Upper lobe of right lung (tissue), 1 donor: ENCODE measurements at regions not wholly inside any gene's neighbourhood (a gene's known extent, or its start where the extent isn't known, plus 50 kb on each side); places are given as distances from the start of the nearest gene placed in this dataset.
"Not testable (repeated sequence)": the region's sequence is repeated elsewhere in the genome, so short reads cannot be mapped to it uniquely, and the experiment has no call there.

Source experiments
- ATAC-seq: fragments of 200-7000 bp; cut with Tn5 transposase; one replicate; pipeline ENCODE4 v1.9.1; 2020; ENCODE audit warnings: mild to moderate bottlenecking, moderate library complexity
- DNase-seq: peaks from one replicate; pipeline ENCODE4 v3.0.0-alpha.2; 2020
- H3K27ac ChIP-seq: fragments of 200-600 bp; one replicate; pipeline ENCODE4 v1.8.0; 2022
- H3K27me3 ChIP-seq: fragments of 200-600 bp; one replicate; pipeline ENCODE4 v1.8.0; 2022; ENCODE audit warnings: mild to moderate bottlenecking
- H3K36me3 ChIP-seq: fragments of 200-600 bp; one replicate; pipeline ENCODE4 v1.8.0; 2022
- H3K4me1 ChIP-seq: fragments of 200-600 bp; one replicate; pipeline ENCODE4 v1.8.0; 2022
- H3K4me3 ChIP-seq: fragments of 200-600 bp; one replicate; pipeline ENCODE4 v1.8.0; 2022; ENCODE audit warnings: mild to moderate bottlenecking
- H3K9me3 ChIP-seq: fragments of 200-600 bp; one replicate; pipeline ENCODE4 v1.8.0; 2022
- intact Hi-C: fragments of 100-400 bp; cut with DNase I; formaldehyde crosslinking; loops from one replicate; pipeline ENCODE4 v1.11.0; 2022
- TF ChIP-seq, protein P1 (sequence below): fragments of 200-600 bp; IDR thresholded peaks from one replicate; pipeline ENCODE4 v1.8.0; 2022; ENCODE audit warnings: antibody characterized with exemption
- donor health status: DM: no; HTN: yes; CAD: no; lungs with severe emphysema.

DNA sequence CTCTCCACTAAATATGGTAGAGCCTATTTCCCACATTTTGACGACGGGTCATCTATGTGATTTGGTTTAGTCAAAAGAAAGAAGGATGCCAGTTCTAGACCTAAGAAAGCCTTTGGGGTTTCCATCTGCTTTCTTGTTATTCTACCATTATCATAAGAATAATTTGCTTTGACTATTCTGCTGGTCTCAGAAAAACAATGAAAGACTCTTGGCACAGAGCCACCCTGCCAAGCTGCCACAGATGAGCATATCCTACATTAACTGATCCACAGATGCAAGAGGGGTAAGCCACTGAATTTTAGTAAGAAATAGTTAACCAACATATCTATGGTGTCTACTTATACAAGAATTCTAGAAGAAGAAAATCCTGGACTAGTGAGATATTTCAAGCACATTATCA is 158.6 kb upstream of the MAGI2 start:
- intact Hi-C loops: no loop called here
- DNase-seq: no peak
- TF ChIP-seq, protein P1, sequence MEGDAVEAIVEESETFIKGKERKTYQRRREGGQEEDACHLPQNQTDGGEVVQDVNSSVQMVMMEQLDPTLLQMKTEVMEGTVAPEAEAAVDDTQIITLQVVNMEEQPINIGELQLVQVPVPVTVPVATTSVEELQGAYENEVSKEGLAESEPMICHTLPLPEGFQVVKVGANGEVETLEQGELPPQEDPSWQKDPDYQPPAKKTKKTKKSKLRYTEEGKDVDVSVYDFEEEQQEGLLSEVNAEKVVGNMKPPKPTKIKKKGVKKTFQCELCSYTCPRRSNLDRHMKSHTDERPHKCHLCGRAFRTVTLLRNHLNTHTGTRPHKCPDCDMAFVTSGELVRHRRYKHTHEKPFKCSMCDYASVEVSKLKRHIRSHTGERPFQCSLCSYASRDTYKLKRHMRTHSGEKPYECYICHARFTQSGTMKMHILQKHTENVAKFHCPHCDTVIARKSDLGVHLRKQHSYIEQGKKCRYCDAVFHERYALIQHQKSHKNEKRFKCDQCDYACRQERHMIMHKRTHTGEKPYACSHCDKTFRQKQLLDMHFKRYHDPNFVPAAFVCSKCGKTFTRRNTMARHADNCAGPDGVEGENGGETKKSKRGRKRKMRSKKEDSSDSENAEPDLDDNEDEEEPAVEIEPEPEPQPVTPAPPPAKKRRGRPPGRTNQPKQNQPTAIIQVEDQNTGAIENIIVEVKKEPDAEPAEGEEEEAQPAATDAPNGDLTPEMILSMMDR: no peak
- Histone ChIP-seq H3K4me1 (no peaks in the 10 kb centered on the region), H3K27me3 (no peaks in the 10 kb centered on the region), H3K9me3 (no peaks in the 10 kb centered on the region), H3K27ac (no peak overlapping the region), H3K36me3 (no peaks in the 10 kb centered on the region), H3K4me3 (no peak overlapping the region)
- ATAC-seq: no peak

DNA sequence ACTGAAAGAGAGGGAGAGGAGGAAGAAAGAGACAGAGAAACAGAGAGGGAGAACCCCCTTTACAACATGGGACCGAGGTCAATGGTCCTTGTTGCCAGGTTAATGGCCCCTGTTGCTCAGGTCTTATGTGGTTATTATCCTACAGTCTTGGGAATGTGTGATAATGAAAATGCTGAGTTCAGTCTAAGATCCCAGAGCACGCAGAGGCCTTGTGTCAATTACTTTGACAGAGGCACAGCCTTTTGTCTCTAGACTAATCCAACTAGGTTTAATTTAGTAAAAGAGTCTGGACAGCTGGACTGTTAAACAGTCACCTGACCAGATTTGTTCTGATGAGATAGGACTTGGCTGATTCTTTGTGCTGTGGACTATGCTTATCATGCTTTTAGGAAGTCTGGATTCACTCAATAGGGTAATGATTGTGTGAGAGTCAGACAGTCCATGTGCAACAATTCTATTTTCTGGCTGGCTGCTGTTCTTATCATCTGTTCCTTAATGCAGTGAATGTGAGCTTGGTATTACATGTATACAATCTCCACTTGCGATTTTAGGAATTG is 157.4 kb upstream of the MAGI2 start:
- TF ChIP-seq, protein P1: no peak
- no peaks in the 10 kb centered on the region for H3K27me3 ChIP-seq
- H3K9me3 ChIP-seq: no peaks in the 10 kb centered on the region
- H3K36me3 ChIP-seq: no peaks in the 10 kb centered on the region
- H3K4me3 ChIP-seq: no peak overlapping the region
- intact Hi-C loops: no loop called here
- H3K27ac ChIP-seq: no peak overlapping the region
- ATAC-seq (no peak), DNase-seq (no peak)
- H3K4me1 ChIP-seq: no peaks in the 10 kb centered on the region

DNA sequence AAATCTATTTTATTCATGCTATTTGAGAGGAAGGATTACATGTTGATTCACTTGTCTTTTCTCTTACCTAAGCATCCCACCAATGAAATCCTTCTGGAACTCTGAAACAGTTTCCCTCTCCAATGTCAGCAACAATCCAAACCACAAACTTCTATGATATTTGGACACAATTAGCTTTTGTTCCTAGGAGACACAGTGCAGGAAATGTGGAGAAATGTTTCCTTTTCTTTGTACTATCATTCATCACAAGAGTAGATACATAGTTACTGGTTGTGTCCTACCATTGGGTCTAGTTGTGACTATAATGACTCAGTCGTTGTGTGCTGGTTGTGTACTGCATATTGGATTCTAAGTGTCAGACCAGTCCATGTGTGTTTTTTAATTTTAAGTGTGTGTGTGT is 156.8 kb upstream of the MAGI2 start:
- intact Hi-C loops: no loop called here
- Histone ChIP-seq H3K4me3 (no peak overlapping the region), H3K4me1 (no peaks in the 10 kb centered on the region), H3K36me3 (no peaks in the 10 kb centered on the region), H3K27me3 (no peaks in the 10 kb centered on the region), H3K9me3 (no peaks in the 10 kb centered on the region), H3K27ac (no peak overlapping the region)
- DNase-seq: no peak
- TF ChIP-seq, protein P1: no peak
- no peak for ATAC-seq

DNA sequence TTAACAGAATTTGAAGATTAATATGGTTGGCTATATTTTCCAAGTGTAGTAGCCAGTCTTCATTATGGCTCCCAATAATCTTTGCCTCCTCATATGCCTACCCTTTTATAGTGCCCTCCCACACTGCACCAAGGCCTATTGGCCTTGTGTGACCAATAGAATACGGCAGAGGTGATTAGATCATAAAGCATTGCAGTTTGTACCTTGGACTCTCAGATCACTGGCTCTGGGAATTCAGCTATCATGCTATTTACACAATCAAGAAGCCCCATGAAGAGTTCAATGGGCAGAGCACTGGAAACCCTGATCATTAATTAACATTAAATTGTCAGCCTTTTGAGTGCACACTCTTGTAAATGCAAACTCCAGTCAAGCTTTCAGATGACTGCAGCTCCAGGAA is 154.5 kb upstream of the MAGI2 start:
- intact Hi-C loops: no loop called here
- ATAC-seq (no peak), DNase-seq (no peak)
- TF ChIP-seq, protein P1: no peak
- H3K4me3 ChIP-seq: no peak overlapping the region
- no peak overlapping the region for H3K27ac ChIP-seq
- H3K9me3 ChIP-seq: no peaks in the 10 kb centered on the region
- no peaks in the 10 kb centered on the region for H3K27me3 ChIP-seq
- no peaks in the 10 kb centered on the region for H3K4me1 ChIP-seq
- H3K36me3 ChIP-seq: no peaks in the 10 kb centered on the region

DNA sequence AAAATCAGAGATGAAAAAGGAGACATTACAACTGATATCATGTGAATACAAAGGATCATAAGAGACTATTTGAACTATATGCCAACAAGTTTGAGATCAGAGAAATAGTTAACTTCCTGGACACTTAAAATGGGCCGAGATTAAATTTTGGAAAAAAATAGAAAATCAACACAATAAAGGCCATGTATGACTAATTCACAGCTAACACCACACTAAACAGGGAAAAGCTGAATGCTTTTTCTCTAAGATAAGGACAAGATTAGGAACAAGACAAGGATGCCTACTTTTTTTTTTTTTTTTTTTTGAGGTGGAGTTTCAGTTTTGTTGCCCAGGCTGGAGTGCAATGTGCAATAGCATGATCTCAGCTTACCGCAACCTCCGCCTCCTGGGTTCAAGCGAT is 151.4 kb upstream of the MAGI2 start:
- Histone ChIP-seq H3K4me1 (no peaks in the 10 kb centered on the region), H3K36me3 (no peaks in the 10 kb centered on the region), H3K9me3 (no peaks in the 10 kb centered on the region), H3K4me3 (no peak overlapping the region), H3K27me3 (no peaks in the 10 kb centered on the region), H3K27ac (no peak overlapping the region)
- intact Hi-C loops: no loop called here
- DNase-seq (no peak), ATAC-seq (no peak)
- TF ChIP-seq, protein P1: no peak

DNA sequence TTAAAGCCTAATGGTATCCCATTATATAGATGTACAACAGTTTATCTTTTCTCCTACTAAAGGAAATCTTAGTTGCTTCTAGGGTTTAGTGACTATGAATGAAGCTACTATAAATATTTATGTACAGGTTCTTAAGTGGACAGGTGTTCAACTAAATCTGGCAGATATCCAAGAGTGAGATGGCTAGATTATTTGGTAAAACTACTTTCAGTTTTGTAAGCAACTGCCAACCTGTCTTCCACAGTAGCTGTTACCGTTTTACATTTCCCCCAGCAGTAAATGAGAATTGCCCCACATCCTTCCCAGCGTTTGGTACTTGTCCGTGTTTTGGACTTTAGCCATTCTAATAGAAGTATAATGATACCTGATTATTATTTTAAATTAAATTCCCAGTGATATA is 144.9 kb upstream of the MAGI2 start:
- no peak overlapping the region for H3K4me3 ChIP-seq

DNA sequence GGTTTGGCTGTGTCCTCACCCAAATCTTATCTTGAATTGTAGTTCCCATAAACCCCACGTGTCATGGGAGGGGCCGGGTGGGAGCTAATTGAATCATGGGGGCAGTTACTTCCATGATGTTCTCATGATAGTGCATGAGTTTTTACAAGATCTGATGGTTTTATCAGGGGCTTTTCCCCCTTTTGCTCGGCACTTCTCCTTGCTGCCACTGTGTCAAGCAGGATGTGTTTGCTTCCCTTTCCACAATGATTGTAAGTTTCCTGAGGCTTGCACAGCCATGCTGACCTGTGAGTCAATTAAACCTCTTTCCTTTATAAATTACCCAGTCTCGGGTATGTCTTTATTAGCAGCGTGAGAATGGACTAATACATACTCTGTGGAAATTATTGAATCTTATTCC is 141.2 kb upstream of the MAGI2 start:
- H3K36me3 ChIP-seq, H3K4me1 ChIP-seq, ATAC-seq, H3K27ac ChIP-seq, intact Hi-C loops, H3K9me3 ChIP-seq, H3K4me3 ChIP-seq, DNase-seq, H3K27me3 ChIP-seq: not testable (repeated sequence)

More for the DNA sequence above, 144.9 kb upstream of the MAGI2 start:
- H3K27me3 ChIP-seq: no peaks in the 10 kb centered on the region
- no peak for DNase-seq
- no peaks in the 10 kb centered on the region for H3K4me1 ChIP-seq
- TF ChIP-seq, protein P1: no peak
- no peaks in the 10 kb centered on the region for H3K36me3 ChIP-seq
- no peak overlapping the region for H3K27ac ChIP-seq
- H3K9me3 ChIP-seq: no peaks in the 10 kb centered on the region
- intact Hi-C loops: no loop called here
- ATAC-seq: no peak
